ENCODE measurements at regions not wholly inside any gene's neighbourhood (a gene's known extent, or its start where the extent isn't known, plus 50 kb on each side); places are given as distances from the start of the nearest gene placed in this dataset.

DNA sequence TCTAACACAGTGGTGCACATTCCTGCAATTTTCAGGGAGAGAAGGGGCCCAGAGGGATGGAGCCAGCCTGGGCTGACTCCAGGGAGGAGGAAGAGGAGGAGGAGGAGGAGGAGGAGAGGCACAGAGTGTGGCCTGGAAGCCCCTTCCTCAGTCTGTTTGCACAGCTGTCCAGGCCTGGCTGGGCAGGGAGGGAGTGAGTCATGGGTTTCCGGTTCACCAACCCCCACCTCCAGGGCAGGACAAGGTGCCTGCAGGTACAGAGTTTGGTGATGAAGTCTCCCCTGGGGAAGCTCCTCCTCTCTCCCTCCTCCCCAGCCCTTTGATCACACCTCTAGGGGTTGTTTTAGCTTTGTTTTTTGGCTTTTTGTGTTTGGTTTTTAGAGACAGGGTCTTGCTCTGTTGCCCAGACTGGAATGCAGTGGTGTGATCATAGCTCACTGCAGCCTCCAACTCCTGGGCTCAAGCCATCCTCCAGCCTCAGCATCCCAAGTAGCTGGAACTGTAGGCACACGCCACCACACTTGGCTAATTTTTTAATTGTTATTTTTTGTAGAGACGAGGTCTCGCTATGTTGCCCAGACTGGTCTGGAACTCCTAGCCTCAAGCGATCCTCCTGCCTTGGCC lies 77.5 kb upstream of the CUX1 start:
- TF ChIP-seq CTCF (IDR thresholded peaks at IDR 0.05; ENCODE audit: borderline replicate concordance, extremely low read depth, low read length, poor library complexity, severe bottlenecking) (no peak), EZH2 (IDR thresholded peaks at IDR 0.05; ENCODE audit: borderline replicate concordance, low read depth, low read length, severe bottlenecking) (no peak)

Measured in DND-41 (cell line).